PC-3 (cell line): ENCODE measurements at regions not wholly inside any gene's neighbourhood (a gene's known extent, or its start where the extent isn't known, plus 50 kb on each side); places are given as distances from the start of the nearest gene placed in this dataset.

ENCODE experiments used
- ATAC-seq: fragments of 200-7000 bp; cut with Tn5 transposase; 2 replicates; pipeline ENCODE4 v1.9.1; 2020; ENCODE audit warnings: mild to moderate bottlenecking, moderate library complexity
- BruUV-seq: library from RNA; stranded (reverse); fragments of 400-500 nt; replicated peaks from 2 replicates; lab custom pipeline; 2021; lab: Mats Ljungman, UMichigan
- CTCF ChIA-PET: fragments of 300-600 bp; sonication (Branson Sonifier 250); formaldehyde crosslinking; loops from one replicate; lab custom pipeline; 2022; ENCODE audit warnings: antibody characterized with exemption; lab: Charles Lee
- POLR2A ChIA-PET: fragments of 300-600 bp; sonication (Branson Sonifier 250); formaldehyde crosslinking; loops from one replicate; lab custom pipeline; 2022; ENCODE audit warnings: antibody characterized with exemption; ENCODE audit not compliant: unreplicated experiment; lab: Charles Lee
- DNase-seq: peaks from one replicate; pipeline ENCODE4 v3.0.0-alpha.2; 2015
- H2AFZ ChIP-seq: fragments of 300-600 bp; sonication (generic); 2 replicates; pipeline ENCODE4 v1.6.0; 2016; ENCODE audit warnings: antibody characterized with exemption, low read length
- H3F3A ChIP-seq: fragments of 300-600 bp; sonication (generic); one replicate; pipeline ENCODE4 v1.6.0; 2017; ENCODE audit warnings: antibody characterized with exemption, low read length, control low read depth, mild to moderate bottlenecking; ENCODE audit not compliant: unreplicated experiment
- H3K27ac ChIP-seq: fragments of 300-600 bp; sonication (generic); 2 replicates; pipeline ENCODE4 v1.5.1; 2016; ENCODE audit warnings: mild to moderate bottlenecking, low read length
- H3K27me3 ChIP-seq: fragments of 300-600 bp; sonication (generic); 2 replicates; pipeline ENCODE4 v1.6.1; 2016; ENCODE audit warnings: low read length, mixed read lengths
- H3K36me3 ChIP-seq: fragments of 300-600 bp; sonication (generic); 2 replicates; pipeline ENCODE4 v1.6.1; 2016; ENCODE audit warnings: low read depth, mixed run types, low read length, mixed read lengths
- H3K4me1 ChIP-seq: fragments of 300-600 bp; sonication (generic); 2 replicates; pipeline ENCODE4 v1.5.1; 2016; ENCODE audit warnings: low read length; ENCODE audit not compliant: insufficient read depth
- H3K4me2 ChIP-seq: fragments of 300-600 bp; sonication (generic); 2 replicates; pipeline ENCODE4 v1.6.0; 2016; ENCODE audit warnings: low read length
- H3K4me3 ChIP-seq: fragments of 300-600 bp; sonication (generic); 2 replicates; pipeline ENCODE4 v1.5.1; 2016; ENCODE audit warnings: mild to moderate bottlenecking, low read length, mixed read lengths
- H3K79me2 ChIP-seq: fragments of 300-600 bp; sonication (generic); 2 replicates; pipeline ENCODE4 v1.6.1; 2017; ENCODE audit warnings: low read length, mixed read lengths
- H3K9ac ChIP-seq: fragments of 300-600 bp; sonication (generic); 2 replicates; pipeline ENCODE4 v1.6.0; 2016; ENCODE audit warnings: mild to moderate bottlenecking, low read length
- H3K9me2 ChIP-seq: fragments of 300-600 bp; sonication (generic); replicated peaks from 2 replicates; pipeline ENCODE4 v1.6.1; 2016; ENCODE audit warnings: mixed run types, low read length, mixed read lengths
- H3K9me3 ChIP-seq: fragments of 300-600 bp; sonication (generic); 2 replicates; pipeline ENCODE4 v1.6.1; 2016; ENCODE audit warnings: low read length, mixed read lengths
- H4K20me1 ChIP-seq: fragments of 300-600 bp; sonication (generic); 2 replicates; pipeline ENCODE4 v1.6.1; 2016; ENCODE audit warnings: low read length, mixed read lengths
- EZH2 ChIP-seq: fragments of 300-600 bp; sonication (generic); IDR thresholded peaks from one replicate; pipeline ENCODE4 v1.6.1; 2017; ENCODE audit warnings: antibody characterized with exemption, mild to moderate bottlenecking, low read length; ENCODE audit not compliant: unreplicated experiment
- EZH2phosphoT487 ChIP-seq: fragments of 300-600 bp; sonication (generic); IDR thresholded peaks from 2 replicates; pipeline ENCODE4 v1.6.1; 2018; ENCODE audit warnings: mild to moderate bottlenecking, antibody characterized with exemption, low read length, borderline replicate concordance
- intact Hi-C: fragments of 100-400 bp; cut with micrococcal nuclease; formaldehyde crosslinking; loops from 2 replicates; pipeline ENCODE4 v1.9.0; 2023
- TF ChIP-seq, protein P1 (sequence below): fragments of 300-600 bp; sonication (generic); conservative IDR thresholded peaks from 2 replicates; pipeline ENCODE4 v1.5.1; 2017; ENCODE audit warnings: antibody characterized with exemption, low read depth, mild to moderate bottlenecking, low read length

DNA sequence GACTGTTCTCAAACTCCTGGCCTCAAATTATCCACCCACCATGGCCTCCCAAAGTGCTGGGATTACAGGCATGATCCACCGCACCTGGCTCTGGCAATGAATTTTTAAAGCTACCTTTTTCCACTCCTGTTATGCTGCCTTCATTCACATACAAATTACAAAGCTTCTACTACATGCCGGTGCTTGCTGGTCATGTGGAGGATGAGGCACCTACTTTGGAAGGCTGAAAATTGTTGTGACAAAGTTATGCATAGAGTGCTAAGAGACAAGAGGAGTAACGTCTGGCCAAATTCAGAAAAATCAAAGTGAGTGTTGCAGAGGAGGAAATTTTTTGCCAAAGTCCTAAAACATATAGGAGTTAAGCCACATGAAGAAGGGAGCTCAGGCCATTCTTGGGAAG, 191.7 kb upstream of the PPFIA2 start:
- Histone ChIP-seq H3K9ac (no peak overlapping the region), H3K27me3 (no peaks in the 10 kb centered on the region), H3K36me3 (no peaks in the 10 kb centered on the region), H3K79me2 (no peaks in the 10 kb centered on the region), H3K4me3 (no peak overlapping the region), H3K9me3 (no peaks in the 10 kb centered on the region), H3K9me2 (no peaks in the 10 kb centered on the region), H3K27ac (no peak overlapping the region), H2AFZ (no peak overlapping the region), H3K4me1 (no peaks in the 10 kb centered on the region), H3F3A (no peaks in the 10 kb centered on the region), H4K20me1 (no peaks in the 10 kb centered on the region), H3K4me2 (no peak overlapping the region)
- intact Hi-C loops: no loop called here
- CTCF ChIA-PET: no interaction called here
- no peak for ATAC-seq
- DNase-seq: no peak
- POLR2A ChIA-PET: no interaction called here
- TF ChIP-seq EZH2phosphoT487 (no peak), EZH2 (no peak)
- TF ChIP-seq, protein P1, sequence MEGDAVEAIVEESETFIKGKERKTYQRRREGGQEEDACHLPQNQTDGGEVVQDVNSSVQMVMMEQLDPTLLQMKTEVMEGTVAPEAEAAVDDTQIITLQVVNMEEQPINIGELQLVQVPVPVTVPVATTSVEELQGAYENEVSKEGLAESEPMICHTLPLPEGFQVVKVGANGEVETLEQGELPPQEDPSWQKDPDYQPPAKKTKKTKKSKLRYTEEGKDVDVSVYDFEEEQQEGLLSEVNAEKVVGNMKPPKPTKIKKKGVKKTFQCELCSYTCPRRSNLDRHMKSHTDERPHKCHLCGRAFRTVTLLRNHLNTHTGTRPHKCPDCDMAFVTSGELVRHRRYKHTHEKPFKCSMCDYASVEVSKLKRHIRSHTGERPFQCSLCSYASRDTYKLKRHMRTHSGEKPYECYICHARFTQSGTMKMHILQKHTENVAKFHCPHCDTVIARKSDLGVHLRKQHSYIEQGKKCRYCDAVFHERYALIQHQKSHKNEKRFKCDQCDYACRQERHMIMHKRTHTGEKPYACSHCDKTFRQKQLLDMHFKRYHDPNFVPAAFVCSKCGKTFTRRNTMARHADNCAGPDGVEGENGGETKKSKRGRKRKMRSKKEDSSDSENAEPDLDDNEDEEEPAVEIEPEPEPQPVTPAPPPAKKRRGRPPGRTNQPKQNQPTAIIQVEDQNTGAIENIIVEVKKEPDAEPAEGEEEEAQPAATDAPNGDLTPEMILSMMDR: no peak
- BruUV-seq: no TSS peak

DNA sequence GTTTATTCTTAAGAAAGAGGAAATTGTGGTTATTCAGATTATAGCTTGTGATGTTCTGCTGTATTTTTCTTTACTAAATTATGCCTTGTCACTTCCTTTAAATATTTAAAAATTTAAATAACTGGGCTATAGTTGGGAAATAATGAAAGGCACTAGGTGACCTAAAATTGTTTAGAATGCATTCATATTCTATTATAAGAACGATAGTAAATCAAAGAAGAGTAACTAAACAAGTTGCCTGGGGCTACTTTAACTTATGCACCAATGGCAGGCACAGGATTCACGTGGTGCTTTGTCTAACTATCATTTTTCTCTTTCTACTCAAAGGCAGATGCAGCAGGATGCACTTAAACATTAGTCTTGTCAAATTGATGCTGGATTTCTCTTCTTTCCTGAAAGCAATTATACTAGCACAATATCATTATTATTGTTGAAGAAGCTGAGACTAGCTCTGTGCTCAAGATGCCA, 190.7 kb upstream of the PPFIA2 start:
- TF ChIP-seq EZH2phosphoT487 (no peak), EZH2 (no peak)
- TF ChIP-seq, protein P1: no peak
- DNase-seq: no peak
- CTCF ChIA-PET: no interaction called here

DNA sequence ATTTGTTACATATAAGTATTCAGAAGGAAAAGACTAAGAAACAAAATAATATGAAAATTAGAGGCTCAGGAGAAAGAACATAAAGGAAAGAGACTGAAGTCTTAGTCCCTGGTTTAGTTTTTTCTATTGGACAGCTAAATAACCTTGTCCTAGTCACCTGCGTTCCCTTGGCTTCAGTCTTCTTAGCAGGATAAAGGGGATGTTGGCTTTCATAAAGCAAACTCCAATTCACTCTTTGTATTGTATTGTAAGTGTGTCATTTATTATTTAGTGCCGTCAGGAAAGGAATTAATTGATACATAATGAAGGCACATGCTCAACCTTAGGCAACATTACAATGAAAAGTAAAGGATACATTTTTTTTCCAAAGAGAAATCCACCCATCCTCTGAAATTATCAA, 190.3 kb upstream of the PPFIA2 start:
- no peaks in the 10 kb centered on the region for H3K9me2 ChIP-seq
- H3K79me2 ChIP-seq: no peaks in the 10 kb centered on the region
- no peak overlapping the region for H3K9ac ChIP-seq
- no peak overlapping the region for H2AFZ ChIP-seq
- H3K27me3 ChIP-seq: no peaks in the 10 kb centered on the region
- intact Hi-C loops: no loop called here
- no peak overlapping the region for H3K27ac ChIP-seq
- POLR2A ChIA-PET: no interaction called here
- no peak overlapping the region for H3K4me3 ChIP-seq
- no TSS peak for BruUV-seq
- H3K4me2 ChIP-seq: no peak overlapping the region
- H3K4me1 ChIP-seq: no peaks in the 10 kb centered on the region
- ATAC-seq: no peak
- no peaks in the 10 kb centered on the region for H3K9me3 ChIP-seq
- no peaks in the 10 kb centered on the region for H3F3A ChIP-seq
- TF ChIP-seq EZH2: no peak
- TF ChIP-seq, protein P1: no peak
- no peak for TF ChIP-seq EZH2phosphoT487
- no peaks in the 10 kb centered on the region for H4K20me1 ChIP-seq
- no peaks in the 10 kb centered on the region for H3K36me3 ChIP-seq
- no peak for DNase-seq
- CTCF ChIA-PET: no interaction called here

More for the DNA sequence above, 190.7 kb upstream of the PPFIA2 start:
- Histone ChIP-seq H3K4me2 (no peak overlapping the region), H3K9me2 (no peaks in the 10 kb centered on the region), H4K20me1 (no peaks in the 10 kb centered on the region), H3K27me3 (no peaks in the 10 kb centered on the region), H3K4me1 (no peaks in the 10 kb centered on the region), H3K79me2 (no peaks in the 10 kb centered on the region), H3K9ac (no peak overlapping the region), H3K9me3 (no peaks in the 10 kb centered on the region), H3K36me3 (no peaks in the 10 kb centered on the region), H2AFZ (no peak overlapping the region), H3K27ac (no peak overlapping the region), H3F3A (no peaks in the 10 kb centered on the region), H3K4me3 (no peak overlapping the region)
- intact Hi-C loops: no loop called here
- BruUV-seq: no TSS peak
- ATAC-seq: no peak
- POLR2A ChIA-PET: no interaction called here
